Suprapubic skin (tissue), 4 donors: ENCODE measurements at regions not wholly inside any gene's neighbourhood (a gene's known extent, or its start where the extent isn't known, plus 50 kb on each side); places are given as distances from the start of the nearest gene placed in this dataset.

Source experiments
- CTCF ChIP-seq, 2 donors: fragments of 200-600 bp in 1 of 2; fragments of 450-650 bp in 1 of 2; sonication (generic) in 1 of 2; IDR thresholded peaks; one replicate each; pipeline ENCODE4 v1.5.1; 2016 to 2019; ENCODE audit warnings: antibody characterized with exemption in 2 of 2, mild to moderate bottlenecking in 1 of 2, moderate library complexity in 1 of 2
- EP300 ChIP-seq: sonication (generic); formaldehyde crosslinking; IDR thresholded peaks from one replicate; pipeline ENCODE4 v1.6.1; 2017; ENCODE audit warnings: antibody characterized with exemption
- POLR2A ChIP-seq, 2 donors: fragments of 450-650 bp; IDR thresholded peaks; one replicate each; pipeline ENCODE4 v1.6.1; 2017; ENCODE audit warnings: antibody characterized with exemption in 2 of 2, mild to moderate bottlenecking in 2 of 2, moderate library complexity in 2 of 2
- POLR2AphosphoS5 ChIP-seq, 3 donors: sonication (generic); formaldehyde crosslinking; IDR thresholded peaks; one replicate each; pipeline ENCODE4 v1.6.1; 2017; ENCODE audit warnings: antibody characterized with exemption in 3 of 3

GRCh38 chr2:125313806-125314205 is 1288.7 kb downstream of the CNTNAP5 start:
- no peak for TF ChIP-seq CTCF (IDR thresholded peaks at IDR 0.05)
- no peak for TF ChIP-seq POLR2A (IDR thresholded peaks at IDR 0.05)
- no peak for TF ChIP-seq POLR2AphosphoS5 (IDR thresholded peaks at IDR 0.05)
- TF ChIP-seq EP300 = no peak
